ENCODE measurements at regions not wholly inside any gene's neighbourhood (a gene's known extent, or its start where the extent isn't known, plus 50 kb on each side); places are given as distances from the start of the nearest gene placed in this dataset.

GRCh38 chr2:155393406-155393805 is 694.9 kb downstream of the KCNJ3 start:
- TF ChIP-seq, protein P1, sequence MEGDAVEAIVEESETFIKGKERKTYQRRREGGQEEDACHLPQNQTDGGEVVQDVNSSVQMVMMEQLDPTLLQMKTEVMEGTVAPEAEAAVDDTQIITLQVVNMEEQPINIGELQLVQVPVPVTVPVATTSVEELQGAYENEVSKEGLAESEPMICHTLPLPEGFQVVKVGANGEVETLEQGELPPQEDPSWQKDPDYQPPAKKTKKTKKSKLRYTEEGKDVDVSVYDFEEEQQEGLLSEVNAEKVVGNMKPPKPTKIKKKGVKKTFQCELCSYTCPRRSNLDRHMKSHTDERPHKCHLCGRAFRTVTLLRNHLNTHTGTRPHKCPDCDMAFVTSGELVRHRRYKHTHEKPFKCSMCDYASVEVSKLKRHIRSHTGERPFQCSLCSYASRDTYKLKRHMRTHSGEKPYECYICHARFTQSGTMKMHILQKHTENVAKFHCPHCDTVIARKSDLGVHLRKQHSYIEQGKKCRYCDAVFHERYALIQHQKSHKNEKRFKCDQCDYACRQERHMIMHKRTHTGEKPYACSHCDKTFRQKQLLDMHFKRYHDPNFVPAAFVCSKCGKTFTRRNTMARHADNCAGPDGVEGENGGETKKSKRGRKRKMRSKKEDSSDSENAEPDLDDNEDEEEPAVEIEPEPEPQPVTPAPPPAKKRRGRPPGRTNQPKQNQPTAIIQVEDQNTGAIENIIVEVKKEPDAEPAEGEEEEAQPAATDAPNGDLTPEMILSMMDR (IDR thresholded peaks at IDR 0.05) = no peak
- TF ChIP-seq EP300 (IDR thresholded peaks at IDR 0.05) (no peak), POLR2A (IDR thresholded peaks at IDR 0.05) (no peak)

Data from ovary (tissue), 3 donors.